DND-41 (cell line): ENCODE measurements at regions not wholly inside any gene's neighbourhood (a gene's known extent, or its start where the extent isn't known, plus 50 kb on each side); places are given as distances from the start of the nearest gene placed in this dataset.

ENCODE experiments used
- ATAC-seq: fragments of 200-7000 bp; cut with Tn5 transposase; 3 replicates; pipeline ENCODE4 v1.9.1; 2021; ENCODE audit warnings: low read depth; ENCODE audit not compliant: insufficient read depth
- DNase-seq: peaks from one replicate; pipeline ENCODE4 v3.0.0-alpha.2; 2020
- H2AFZ ChIP-seq: 2 replicates; pipeline ENCODE4 v1.6.0; 2012; ENCODE audit warnings: low read depth, low read length
- H3K27ac ChIP-seq: 2 replicates; pipeline ENCODE4 v1.5.1; 2012; ENCODE audit warnings: low read length, inconsistent platforms
- H3K27me3 ChIP-seq: fragments of 200-600 bp; sonication (generic); 2 replicates; pipeline ENCODE4 v1.6.0; 2012; ENCODE audit warnings: low read length, mild to moderate bottlenecking, inconsistent platforms; ENCODE audit not compliant: insufficient read depth, poor library complexity
- H3K36me3 ChIP-seq: 2 replicates; pipeline ENCODE4 v1.5.1; 2012; ENCODE audit warnings: low read length, inconsistent platforms; ENCODE audit not compliant: insufficient read depth
- H3K4me1 ChIP-seq: 2 replicates; pipeline ENCODE4 v1.5.1; 2012; ENCODE audit warnings: mild to moderate bottlenecking, low read length; ENCODE audit not compliant: insufficient read depth
- H3K4me2 ChIP-seq: 2 replicates; pipeline ENCODE4 v1.6.0; 2012; ENCODE audit warnings: mild to moderate bottlenecking, moderate library complexity, low read length, inconsistent platforms; ENCODE audit not compliant: insufficient read depth
- H3K4me3 ChIP-seq, 2 experiments: fragments of 200-600 bp in 1 of 2; shearing (Covaris generic) in 1 of 2; 2 replicates each; pipeline ENCODE4 v1.5.1; 2012 to 2016; ENCODE audit warnings: inconsistent platforms in 2 of 2, low read length in 2 of 2, mild to moderate bottlenecking in 2 of 2, low read depth in 1 of 2, moderate library complexity in 1 of 2
- H3K79me2 ChIP-seq: 2 replicates; pipeline ENCODE4 v1.6.0; 2012; ENCODE audit warnings: low read length, inconsistent platforms; ENCODE audit not compliant: insufficient read depth
- H3K9ac ChIP-seq: 2 replicates; pipeline ENCODE4 v1.6.0; 2012; ENCODE audit warnings: low read depth, mild to moderate bottlenecking, inconsistent platforms, low read length, moderate library complexity
- H3K9me3 ChIP-seq: 2 replicates; pipeline ENCODE4 v1.5.1; 2012; ENCODE audit warnings: low read length, moderate library complexity, mild to moderate bottlenecking, inconsistent platforms; ENCODE audit not compliant: insufficient read depth, severe bottlenecking
- H4K20me1 ChIP-seq: 2 replicates; pipeline ENCODE4 v1.6.0; 2012; ENCODE audit warnings: low read length; ENCODE audit not compliant: insufficient read depth
- EZH2 ChIP-seq: IDR thresholded peaks from 3 replicates; pipeline ENCODE4 v1.6.1; 2012; ENCODE audit warnings: borderline replicate concordance, low read depth, mild to moderate bottlenecking, moderate library complexity, low read length, inconsistent platforms; ENCODE audit not compliant: severe bottlenecking
- TF ChIP-seq, protein P1 (sequence below): IDR thresholded peaks from 2 replicates; pipeline ENCODE4 v1.5.1; 2012; ENCODE audit warnings: borderline replicate concordance, low read length, moderate library complexity, mild to moderate bottlenecking; ENCODE audit not compliant: poor library complexity, severe bottlenecking; ENCODE audit errors: extremely low read depth

DNA sequence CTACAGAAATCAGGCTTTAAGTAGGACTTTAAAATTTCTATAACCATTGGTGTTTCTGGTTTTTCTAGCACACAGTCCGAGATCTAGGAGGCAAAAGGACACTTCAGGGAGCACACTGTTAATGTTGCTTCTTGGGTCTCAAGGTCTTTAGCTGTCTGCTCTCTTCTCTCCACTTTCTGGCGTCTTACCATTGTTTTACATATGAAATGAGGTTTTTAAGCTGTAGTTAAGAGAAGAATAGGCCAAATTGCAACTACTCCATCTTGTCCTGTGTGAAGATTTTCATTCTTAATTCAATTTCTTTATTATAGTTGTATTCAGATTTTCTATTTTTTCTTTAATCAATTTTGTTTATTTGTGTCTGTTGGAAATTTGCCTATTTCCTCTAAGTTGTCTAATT, 151.4 kb downstream of the WNT7A start:
- Histone ChIP-seq H3K9ac (no peak overlapping the region), H3K27ac (no peak overlapping the region), H3K27me3 (no peaks in the 10 kb centered on the region), H3K4me2 (no peak overlapping the region), H2AFZ (no peak overlapping the region), H4K20me1 (no peaks in the 10 kb centered on the region), H3K36me3 (no peaks in the 10 kb centered on the region), H3K4me3 (no peak overlapping the region), H3K4me1 (no peaks in the 10 kb centered on the region), H3K79me2 (no peaks in the 10 kb centered on the region), H3K9me3 (no peaks in the 10 kb centered on the region)
- TF ChIP-seq, protein P1, sequence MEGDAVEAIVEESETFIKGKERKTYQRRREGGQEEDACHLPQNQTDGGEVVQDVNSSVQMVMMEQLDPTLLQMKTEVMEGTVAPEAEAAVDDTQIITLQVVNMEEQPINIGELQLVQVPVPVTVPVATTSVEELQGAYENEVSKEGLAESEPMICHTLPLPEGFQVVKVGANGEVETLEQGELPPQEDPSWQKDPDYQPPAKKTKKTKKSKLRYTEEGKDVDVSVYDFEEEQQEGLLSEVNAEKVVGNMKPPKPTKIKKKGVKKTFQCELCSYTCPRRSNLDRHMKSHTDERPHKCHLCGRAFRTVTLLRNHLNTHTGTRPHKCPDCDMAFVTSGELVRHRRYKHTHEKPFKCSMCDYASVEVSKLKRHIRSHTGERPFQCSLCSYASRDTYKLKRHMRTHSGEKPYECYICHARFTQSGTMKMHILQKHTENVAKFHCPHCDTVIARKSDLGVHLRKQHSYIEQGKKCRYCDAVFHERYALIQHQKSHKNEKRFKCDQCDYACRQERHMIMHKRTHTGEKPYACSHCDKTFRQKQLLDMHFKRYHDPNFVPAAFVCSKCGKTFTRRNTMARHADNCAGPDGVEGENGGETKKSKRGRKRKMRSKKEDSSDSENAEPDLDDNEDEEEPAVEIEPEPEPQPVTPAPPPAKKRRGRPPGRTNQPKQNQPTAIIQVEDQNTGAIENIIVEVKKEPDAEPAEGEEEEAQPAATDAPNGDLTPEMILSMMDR = no peak
- TF ChIP-seq EZH2 = no peak
- ATAC-seq (no peak), DNase-seq (no peak)

DNA sequence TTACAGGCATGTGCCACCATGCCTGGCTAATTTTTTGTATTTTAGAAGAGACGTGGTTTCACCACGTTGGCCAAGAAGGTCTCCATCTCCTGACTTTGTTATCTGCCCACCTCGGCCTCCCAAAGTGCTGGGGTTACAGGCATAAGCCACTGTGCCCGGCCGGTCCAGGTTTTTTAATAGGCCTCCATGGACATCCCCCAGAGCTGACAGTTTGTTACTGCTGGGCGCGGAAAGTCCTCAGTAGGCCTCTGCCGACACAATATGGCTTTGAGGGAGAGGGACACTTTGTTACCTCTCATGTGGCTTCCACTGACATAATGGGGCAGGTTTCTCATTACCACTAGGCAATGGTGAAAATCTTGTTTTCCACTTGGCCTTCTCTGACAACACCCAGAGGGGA, 152.0 kb downstream of the WNT7A start:
- TF ChIP-seq, protein P1 = no peak
- no peak for TF ChIP-seq EZH2
- Histone ChIP-seq H2AFZ (no peak overlapping the region), H4K20me1 (no peaks in the 10 kb centered on the region), H3K9ac (no peak overlapping the region), H3K9me3 (no peaks in the 10 kb centered on the region), H3K4me3 (no peak overlapping the region), H3K27ac (no peak overlapping the region), H3K4me2 (no peak overlapping the region), H3K4me1 (no peaks in the 10 kb centered on the region), H3K27me3 (no peaks in the 10 kb centered on the region), H3K79me2 (no peaks in the 10 kb centered on the region), H3K36me3 (no peaks in the 10 kb centered on the region)
- DNase-seq (no peak), ATAC-seq (no peak)

DNA sequence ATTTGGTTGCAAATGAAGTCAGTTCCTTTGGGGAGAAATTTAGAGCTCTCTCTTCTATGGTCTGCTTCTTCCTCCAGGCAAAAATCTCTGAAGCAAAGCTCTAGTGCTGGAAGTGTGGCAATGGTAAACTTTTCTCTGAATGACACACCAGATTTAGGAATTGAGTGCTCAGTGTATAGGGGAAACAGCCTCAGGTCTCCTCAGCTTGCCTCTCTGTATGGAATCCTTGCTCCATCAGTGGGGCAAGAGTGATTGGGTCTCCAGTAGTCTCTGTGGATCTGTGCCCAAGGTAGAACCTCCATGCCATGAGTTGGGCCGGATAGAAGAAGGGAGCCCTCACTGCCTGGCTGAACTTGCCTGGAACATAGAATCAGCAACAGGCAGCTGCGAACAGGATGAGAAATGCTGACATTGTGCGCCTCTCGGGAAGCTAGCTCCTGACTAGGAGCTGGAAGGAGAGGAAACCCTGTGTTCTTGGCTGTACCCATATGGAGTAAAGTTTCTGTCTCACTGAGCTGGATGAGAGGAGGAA, 156.1 kb downstream of the WNT7A start:
- no peak for DNase-seq
- no peaks in the 10 kb centered on the region for H3K27me3 ChIP-seq
- TF ChIP-seq, protein P1 = no peak
- no peak for TF ChIP-seq EZH2
- H3K4me2 ChIP-seq = no peak overlapping the region
- ATAC-seq = no peak
- H3K4me1 ChIP-seq = no peaks in the 10 kb centered on the region
- H3K79me2 ChIP-seq = no peaks in the 10 kb centered on the region
- H3K36me3 ChIP-seq = no peaks in the 10 kb centered on the region
- H3K4me3 ChIP-seq = no peak overlapping the region
- H2AFZ ChIP-seq = no peak overlapping the region
- no peaks in the 10 kb centered on the region for H4K20me1 ChIP-seq
- no peaks in the 10 kb centered on the region for H3K9me3 ChIP-seq
- no peak overlapping the region for H3K9ac ChIP-seq
- H3K27ac ChIP-seq = no peak overlapping the region

DNA sequence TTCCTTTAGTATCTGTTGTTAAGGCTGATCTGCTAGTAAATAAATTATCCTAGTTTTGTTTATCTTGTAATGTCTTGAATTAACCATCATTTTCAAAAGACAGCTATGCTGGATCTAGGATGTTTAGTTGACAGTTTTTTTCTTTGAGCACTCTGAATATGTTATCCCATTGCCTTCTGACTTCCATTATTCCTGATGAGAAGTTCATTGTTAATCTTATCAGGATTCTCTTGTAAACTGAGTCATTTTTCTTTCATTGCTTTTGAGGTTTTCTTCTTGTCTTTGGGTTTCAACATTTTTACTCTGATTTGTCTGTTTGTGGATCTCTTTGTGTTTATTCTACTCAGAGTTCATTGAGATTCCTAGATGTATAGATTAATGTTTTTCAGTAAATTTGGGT, 157.7 kb downstream of the WNT7A start:
- TF ChIP-seq, protein P1 = no peak
- TF ChIP-seq EZH2 = no peak
- Histone ChIP-seq H3K27ac (no peak overlapping the region), H2AFZ (no peak overlapping the region), H3K4me1 (no peaks in the 10 kb centered on the region), H3K9me3 (no peaks in the 10 kb centered on the region), H3K4me3 (no peak overlapping the region), H3K9ac (no peak overlapping the region), H4K20me1 (no peaks in the 10 kb centered on the region), H3K27me3 (no peaks in the 10 kb centered on the region), H3K79me2 (no peaks in the 10 kb centered on the region), H3K4me2 (no peak overlapping the region), H3K36me3 (no peaks in the 10 kb centered on the region)
- ATAC-seq (no peak), DNase-seq (no peak)
